ENCODE measurements at regions not wholly inside any gene's neighbourhood (a gene's known extent, or its start where the extent isn't known, plus 50 kb on each side); places are given as distances from the start of the nearest gene placed in this dataset.

GRCh38 chr12:100738086-100738485 lies 56.5 kb upstream of the ANO4 start:
- no peaks in the 10 kb centered on the region for H4K20me1 ChIP-seq (replicated peaks; ENCODE audit: control insufficient read depth, insufficient read depth, low read length)
- H3K4me2 ChIP-seq (ENCODE audit: insufficient read depth, low read length) = no peak overlapping the region
- H2AFZ ChIP-seq (ENCODE audit: low read depth, low read length) = no peak overlapping the region
- H3K27me3 ChIP-seq (ENCODE audit: control insufficient read depth in 2 of 2, insufficient read depth in 2 of 2, low read length in 2 of 2) = no peaks in the 10 kb centered on the region
- intact Hi-C loops (cut with micrococcal nuclease) = no loop called here
- no peak overlapping the region for H3K9ac ChIP-seq (ENCODE audit: insufficient read depth in 1 of 2, low read depth in 2 of 2, low read length in 2 of 2)
- H3K9me1 ChIP-seq (ENCODE audit: control insufficient read depth, insufficient read depth, low read length) = no peaks in the 10 kb centered on the region
- POLR2A ChIA-PET = no interaction called here
- in situ Hi-C loops (cut with MboI) = no loop called here
- H3K36me3 ChIP-seq (ENCODE audit: control insufficient read depth, insufficient read depth, low read length) = no peaks in the 10 kb centered on the region
- CTCF ChIA-PET (ENCODE audit: low intra/inter-chr PET ratio) = no interaction called here
- no TSS peak for BruUV-seq (replicated peaks)
- no peak for DNase-seq (ENCODE audit: extremely low read depth in 1 of 4, low spot score in 3 of 4)
- H3K79me2 ChIP-seq (ENCODE audit: control insufficient read depth, insufficient read depth, low read length) = no peaks in the 10 kb centered on the region
- no peaks in the 10 kb centered on the region for H3K9me3 ChIP-seq (replicated peaks; ENCODE audit: control insufficient read depth, insufficient read depth, low read depth, low read length)
- H3K4me3 ChIP-seq = no peak overlapping the region
- H3K4me1 ChIP-seq (replicated peaks in 1 of 2; ENCODE audit: control insufficient read depth in 2 of 2, insufficient read depth in 2 of 2, low read length in 2 of 2) = no peaks in the 10 kb centered on the region
- no peak for TF ChIP-seq KDM2B (CRISPR knock-in tag; IDR thresholded peaks at IDR 0.05)
- no peak for TF ChIP-seq MYC (IDR thresholded peaks at IDR 0.05; ENCODE audit: low read depth, low read length)
- no peak for TF ChIP-seq MYC (CRISPR knock-in tag; IDR thresholded peaks at IDR 0.05; ENCODE audit: borderline replicate concordance, low read depth)
- no peak for TF ChIP-seq TCF15 (CRISPR knock-in tag; IDR thresholded peaks at IDR 0.05)
- TF ChIP-seq CBX2 (IDR thresholded peaks at IDR 0.05; ENCODE audit: insufficient read depth, low read length, poor library complexity, severe bottlenecking) = no peak
- no peak for TF ChIP-seq CUX1 (CRISPR knock-in tag; IDR thresholded peaks at IDR 0.05)
- no peak for TF ChIP-seq PHB2 (IDR thresholded peaks at IDR 0.05; ENCODE audit: low read depth)
- no peak for TF ChIP-seq ZBTB8A (IDR thresholded peaks at IDR 0.05; ENCODE audit: partially characterized antibody)
- WGBS (ENCODE audit: insufficient coverage, low coverage, missing lambda C conversion rate) = 0% methylated on average over 2 of the region's 2 CpGs
- no peak for FAIRE-seq
- ATAC-seq = no peak
- no peak overlapping the region for H3K27ac ChIP-seq (ENCODE audit: extremely low read depth, low read depth, low read length)

All from K562 (cell line).